MM.1S (cell line): ENCODE measurements at regions not wholly inside any gene's neighbourhood (a gene's known extent, or its start where the extent isn't known, plus 50 kb on each side); places are given as distances from the start of the nearest gene placed in this dataset.

Source experiments
- CTCF ChIP-seq: fragments of 300-600 bp; sonication (generic); IDR thresholded peaks from 2 replicates; pipeline ENCODE4 v1.5.1; 2016; ENCODE audit warnings: antibody characterized with exemption, low read length, mixed read lengths
- EZH2 ChIP-seq: fragments of 300-600 bp; sonication (generic); optimal IDR thresholded peaks from 2 replicates; pipeline ENCODE3; 2017; ENCODE audit warnings: low read depth, mild to moderate bottlenecking, antibody characterized with exemption, low read length, mixed read lengths
- EZH2phosphoT487 ChIP-seq: fragments of 300-600 bp; sonication (generic); IDR thresholded peaks from 2 replicates; pipeline ENCODE4 v1.6.1; 2018; ENCODE audit warnings: antibody characterized with exemption, low read length

GRCh38 chr3:40639006-40639405 is 114.2 kb downstream of the ZNF621 start:
- TF ChIP-seq CTCF (no peak), EZH2 (no peak), EZH2phosphoT487 (no peak)
